GM23248 (cell line): ENCODE measurements at regions not wholly inside any gene's neighbourhood (a gene's known extent, or its start where the extent isn't known, plus 50 kb on each side); places are given as distances from the start of the nearest gene placed in this dataset.

Source experiments
- EZH2 ChIP-seq: fragments of 200-600 bp; sonication (generic); IDR thresholded peaks from 2 replicates; pipeline ENCODE4 v1.6.1; 2018; ENCODE audit warnings: antibody characterized with exemption, mild to moderate bottlenecking; ENCODE audit not compliant: insufficient read depth, poor library complexity, severe bottlenecking
- EZH2phosphoT487 ChIP-seq: fragments of 200-600 bp; sonication (generic); IDR thresholded peaks from 2 replicates; pipeline ENCODE4 v1.6.1; 2018; ENCODE audit warnings: antibody characterized with exemption, moderate library complexity, mild to moderate bottlenecking, low read depth; ENCODE audit not compliant: insufficient read depth

DNA sequence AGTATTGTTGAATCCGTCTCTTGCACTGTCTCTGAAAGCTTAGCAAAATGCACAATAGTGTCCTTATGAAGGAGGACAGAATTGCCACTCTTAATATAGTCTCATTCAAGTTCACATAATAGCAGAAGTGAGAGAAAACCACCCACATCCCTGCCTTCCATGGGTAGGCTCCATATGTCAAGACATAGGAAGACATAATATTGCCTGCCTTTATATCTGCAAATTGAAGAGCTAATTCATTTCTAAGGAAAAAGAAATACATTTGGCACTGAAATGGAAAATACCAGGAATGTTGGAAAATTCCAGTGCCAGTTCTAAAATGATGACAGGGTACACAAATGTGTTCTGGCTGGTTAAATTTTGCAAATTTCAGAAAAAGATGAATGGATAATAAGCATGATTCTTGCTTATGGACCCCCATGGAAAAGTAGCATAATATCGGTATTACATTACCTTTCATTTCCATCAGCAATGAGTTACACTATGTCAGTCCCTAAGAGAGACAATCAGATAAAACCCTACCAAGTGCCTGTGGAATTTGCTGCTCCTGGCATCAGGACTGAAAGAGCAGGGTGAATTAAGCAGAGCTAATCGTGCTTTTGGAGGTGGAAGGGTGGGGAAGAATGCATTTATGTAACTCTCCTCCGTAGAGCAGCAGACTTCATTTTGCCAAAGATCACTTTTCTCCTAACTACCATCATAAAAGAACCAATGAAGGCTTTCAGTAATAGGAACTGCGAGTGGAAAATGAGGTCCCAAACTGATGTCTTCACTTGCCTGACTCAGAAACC is 312.6 kb downstream of the FGFR2 start:
- TF ChIP-seq EZH2phosphoT487 (no peak), EZH2 (no peak)
